ENCODE measurements at regions not wholly inside any gene's neighbourhood (a gene's known extent, or its start where the extent isn't known, plus 50 kb on each side); places are given as distances from the start of the nearest gene placed in this dataset.

GRCh38 chr3:102193255-102193654 is 241.6 kb upstream of the ZPLD1 start:
- POLR2A ChIA-PET: no interaction called here
- H3K27ac Mint-ChIP-seq: no peak overlapping the region

DNA sequence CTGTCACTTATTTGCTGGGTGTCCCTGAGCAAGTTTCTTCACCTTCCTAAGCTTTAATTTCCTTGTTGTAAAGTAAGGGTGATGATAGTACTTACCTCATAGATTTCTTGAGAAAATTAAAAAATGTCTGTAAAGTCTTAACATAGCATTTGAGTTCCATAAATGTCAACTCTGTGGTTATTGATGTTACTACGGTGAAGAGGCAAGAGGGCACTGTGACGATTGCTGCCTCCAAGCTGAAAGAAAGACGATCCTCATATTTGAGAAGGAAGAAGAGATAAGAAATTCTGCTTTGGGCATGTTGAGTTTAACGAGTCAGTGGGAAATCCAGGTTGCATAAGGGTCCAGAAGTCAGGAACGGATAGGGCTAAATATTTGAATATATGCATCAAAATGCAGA is 240.8 kb upstream of the ZPLD1 start:
- CTCF ChIA-PET: interaction anchor here (1.5 kb wide), 1 partner anchor 15 kb away, joined by 4 read pairs; no protein-coding TSS in a partner anchor
- DNase-seq: no peak
- Mint-ChIP-seq H3K9me3 (no peaks in the 10 kb centered on the region), H3K27me3 (no peaks in the 10 kb centered on the region), H3K27ac (no peak overlapping the region), H3K4me1 (ENCODE audit: low read depth) (peaks cover 17% of the 10 kb centered on the region), H3K36me3 (ENCODE audit: low read depth) (no peaks in the 10 kb centered on the region), H3K4me3 (no peak overlapping the region)
- intact Hi-C loops (cut with micrococcal nuclease): no loop called here
- POLR2A ChIA-PET: no interaction called here
- no peak for ATAC-seq
- TF ChIP-seq CTCF (IDR thresholded peaks at IDR 0.05): no peak

More at GRCh38 chr3:102193255-102193654, 241.6 kb upstream of the ZPLD1 start:
- ATAC-seq: no peak
- no peak for DNase-seq
- no peak overlapping the region for H3K4me3 Mint-ChIP-seq
- peaks cover 17% of the 10 kb centered on the region for H3K4me1 Mint-ChIP-seq (ENCODE audit: low read depth)
- no peak for TF ChIP-seq CTCF (IDR thresholded peaks at IDR 0.05)
- no peaks in the 10 kb centered on the region for H3K36me3 Mint-ChIP-seq (ENCODE audit: low read depth)
- intact Hi-C loops (cut with micrococcal nuclease): no loop called here
- H3K9me3 Mint-ChIP-seq: no peaks in the 10 kb centered on the region
- CTCF ChIA-PET: interaction anchor here (0.8 to 1.5 kb wide), 2 partner anchors 10 to 14 kb away, joined by 3 to 4 read pairs; no protein-coding TSS in a partner anchor
- H3K27me3 Mint-ChIP-seq: no peaks in the 10 kb centered on the region

DNA sequence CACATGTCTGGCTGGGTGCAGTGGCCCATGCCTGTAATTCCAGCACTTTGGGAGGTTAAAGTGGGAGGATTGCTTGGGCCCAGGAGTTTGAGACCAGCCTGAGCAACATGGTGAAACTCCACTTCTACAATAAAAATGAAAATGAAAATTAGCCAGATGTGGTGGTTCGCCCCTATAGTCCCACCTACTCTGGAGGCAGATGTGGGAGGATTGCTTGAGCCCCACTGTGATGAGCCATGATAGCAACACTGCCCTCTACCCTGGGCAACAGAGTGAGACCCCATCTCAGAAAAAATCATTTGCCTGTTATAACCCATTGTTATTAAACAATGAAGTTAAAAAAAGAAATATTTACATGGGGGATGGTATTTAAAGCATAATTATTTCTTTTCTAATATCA is 240.1 kb upstream of the ZPLD1 start:
- intact Hi-C loops (cut with micrococcal nuclease): no loop called here
- no peak overlapping the region for H3K27ac Mint-ChIP-seq
- CTCF ChIA-PET: no interaction called here
- POLR2A ChIA-PET: no interaction called here
- no peak overlapping the region for H3K4me3 Mint-ChIP-seq
- DNase-seq (no peak), ATAC-seq (no peak)
- H3K36me3 Mint-ChIP-seq (ENCODE audit: low read depth): no peaks in the 10 kb centered on the region
- H3K9me3 Mint-ChIP-seq: no peaks in the 10 kb centered on the region
- no peak for TF ChIP-seq CTCF (IDR thresholded peaks at IDR 0.05)
- peaks cover 17% of the 10 kb centered on the region for H3K4me1 Mint-ChIP-seq (ENCODE audit: low read depth)
- H3K27me3 Mint-ChIP-seq: no peaks in the 10 kb centered on the region

- H3K4me1 Mint-ChIP-seq (ENCODE audit: low read depth): peaks cover 17% of the 10 kb centered on the region
- intact Hi-C loops (cut with micrococcal nuclease): no loop called here
- CTCF ChIA-PET: no interaction called here
- H3K27me3 Mint-ChIP-seq: no peaks in the 10 kb centered on the region
- no peak for TF ChIP-seq CTCF (IDR thresholded peaks at IDR 0.05)
- DNase-seq: no peak
- no peak overlapping the region for H3K4me3 Mint-ChIP-seq
- ATAC-seq: no peak
- POLR2A ChIA-PET: interaction anchor here (0.5 to 1.4 kb wide), 2 partner anchors 12 to 833 kb away, joined by 3 read pairs; no protein-coding TSS in a partner anchor
- no peak overlapping the region for H3K27ac Mint-ChIP-seq
- H3K36me3 Mint-ChIP-seq (ENCODE audit: low read depth): no peaks in the 10 kb centered on the region
- no peaks in the 10 kb centered on the region for H3K9me3 Mint-ChIP-seq
Measured at GRCh38 chr3:102195198-102195948, 239.4 kb upstream of the ZPLD1 start.

- CTCF ChIA-PET: no interaction called here
- no peak for TF ChIP-seq CTCF (IDR thresholded peaks at IDR 0.05)
- ATAC-seq (no peak), DNase-seq (no peak)
- Mint-ChIP-seq H3K9me3 (no peaks in the 10 kb centered on the region), H3K4me3 (no peak overlapping the region), H3K27me3 (no peaks in the 10 kb centered on the region), H3K36me3 (ENCODE audit: low read depth) (no peaks in the 10 kb centered on the region), H3K27ac (no peak overlapping the region), H3K4me1 (ENCODE audit: low read depth) (peaks cover 2% of the 10 kb centered on the region)
- POLR2A ChIA-PET: no interaction called here
- intact Hi-C loops (cut with micrococcal nuclease): no loop called here
Measured at GRCh38 chr3:102200126-102200525, 234.7 kb upstream of the ZPLD1 start.

All from activated CD8-positive, alpha-beta T cell treated with anti-CD3 and anti-CD28 coated beads for 36 hours (primary cell).